DND-41 (cell line): ENCODE measurements at regions not wholly inside any gene's neighbourhood (a gene's known extent, or its start where the extent isn't known, plus 50 kb on each side); places are given as distances from the start of the nearest gene placed in this dataset.

Experiments used
- ATAC-seq: fragments of 200-7000 bp; cut with Tn5 transposase; 3 replicates; pipeline ENCODE4 v1.9.1; 2021; ENCODE audit warnings: low read depth; ENCODE audit not compliant: insufficient read depth
- DNase-seq: peaks from one replicate; pipeline ENCODE4 v3.0.0-alpha.2; 2020
- H2AFZ ChIP-seq: 2 replicates; pipeline ENCODE4 v1.6.0; 2012; ENCODE audit warnings: low read depth, low read length
- H3K27ac ChIP-seq: 2 replicates; pipeline ENCODE4 v1.5.1; 2012; ENCODE audit warnings: low read length, inconsistent platforms
- H3K27me3 ChIP-seq: fragments of 200-600 bp; sonication (generic); 2 replicates; pipeline ENCODE4 v1.6.0; 2012; ENCODE audit warnings: low read length, mild to moderate bottlenecking, inconsistent platforms; ENCODE audit not compliant: insufficient read depth, poor library complexity
- H3K36me3 ChIP-seq: 2 replicates; pipeline ENCODE4 v1.5.1; 2012; ENCODE audit warnings: low read length, inconsistent platforms; ENCODE audit not compliant: insufficient read depth
- H3K4me1 ChIP-seq: 2 replicates; pipeline ENCODE4 v1.5.1; 2012; ENCODE audit warnings: mild to moderate bottlenecking, low read length; ENCODE audit not compliant: insufficient read depth
- H3K4me2 ChIP-seq: 2 replicates; pipeline ENCODE4 v1.6.0; 2012; ENCODE audit warnings: mild to moderate bottlenecking, moderate library complexity, low read length, inconsistent platforms; ENCODE audit not compliant: insufficient read depth
- H3K4me3 ChIP-seq, 2 experiments: fragments of 200-600 bp in 1 of 2; shearing (Covaris generic) in 1 of 2; 2 replicates each; pipeline ENCODE4 v1.5.1; 2012 to 2016; ENCODE audit warnings: inconsistent platforms in 2 of 2, low read length in 2 of 2, mild to moderate bottlenecking in 2 of 2, low read depth in 1 of 2, moderate library complexity in 1 of 2
- H3K79me2 ChIP-seq: 2 replicates; pipeline ENCODE4 v1.6.0; 2012; ENCODE audit warnings: low read length, inconsistent platforms; ENCODE audit not compliant: insufficient read depth
- H3K9ac ChIP-seq: 2 replicates; pipeline ENCODE4 v1.6.0; 2012; ENCODE audit warnings: low read depth, mild to moderate bottlenecking, inconsistent platforms, low read length, moderate library complexity
- H3K9me3 ChIP-seq: 2 replicates; pipeline ENCODE4 v1.5.1; 2012; ENCODE audit warnings: low read length, moderate library complexity, mild to moderate bottlenecking, inconsistent platforms; ENCODE audit not compliant: insufficient read depth, severe bottlenecking
- H4K20me1 ChIP-seq: 2 replicates; pipeline ENCODE4 v1.6.0; 2012; ENCODE audit warnings: low read length; ENCODE audit not compliant: insufficient read depth
- EZH2 ChIP-seq: IDR thresholded peaks from 3 replicates; pipeline ENCODE4 v1.6.1; 2012; ENCODE audit warnings: borderline replicate concordance, low read depth, mild to moderate bottlenecking, moderate library complexity, low read length, inconsistent platforms; ENCODE audit not compliant: severe bottlenecking
- TF ChIP-seq, protein P1 (sequence below): IDR thresholded peaks from 2 replicates; pipeline ENCODE4 v1.5.1; 2012; ENCODE audit warnings: borderline replicate concordance, low read length, moderate library complexity, mild to moderate bottlenecking; ENCODE audit not compliant: poor library complexity, severe bottlenecking; ENCODE audit errors: extremely low read depth

DNA sequence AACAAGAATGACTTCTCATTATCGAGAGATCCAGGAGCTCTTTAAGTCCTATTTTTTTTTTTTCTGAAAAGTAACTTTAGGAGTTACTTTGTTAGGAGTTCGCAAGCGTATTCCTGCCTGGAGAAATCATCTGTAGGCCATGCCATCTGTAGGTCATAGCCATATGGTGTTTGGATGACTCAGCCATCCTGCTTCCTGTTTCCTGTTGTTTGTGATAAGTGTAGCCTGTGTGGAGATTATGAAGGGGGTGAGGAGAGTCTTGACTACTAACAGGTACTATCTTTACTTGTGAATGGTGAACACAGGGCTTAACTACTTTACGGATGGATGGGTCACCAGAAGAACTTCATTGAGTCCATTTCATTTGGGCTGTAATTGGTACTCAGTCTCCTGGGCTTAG is 327.2 kb downstream of the PTPRU start:
- Histone ChIP-seq H3K9ac (no peak overlapping the region), H3K27me3 (no peaks in the 10 kb centered on the region), H3K36me3 (no peaks in the 10 kb centered on the region), H3K79me2 (no peaks in the 10 kb centered on the region), H2AFZ (no peak overlapping the region), H3K9me3 (peaks cover 45% of the 10 kb centered on the region), H3K27ac (no peak overlapping the region), H3K4me1 (no peaks in the 10 kb centered on the region), H3K4me2 (no peak overlapping the region), H3K4me3 (no peak overlapping the region), H4K20me1 (no peaks in the 10 kb centered on the region)
- DNase-seq (no peak), ATAC-seq (no peak)
- TF ChIP-seq, protein P1, sequence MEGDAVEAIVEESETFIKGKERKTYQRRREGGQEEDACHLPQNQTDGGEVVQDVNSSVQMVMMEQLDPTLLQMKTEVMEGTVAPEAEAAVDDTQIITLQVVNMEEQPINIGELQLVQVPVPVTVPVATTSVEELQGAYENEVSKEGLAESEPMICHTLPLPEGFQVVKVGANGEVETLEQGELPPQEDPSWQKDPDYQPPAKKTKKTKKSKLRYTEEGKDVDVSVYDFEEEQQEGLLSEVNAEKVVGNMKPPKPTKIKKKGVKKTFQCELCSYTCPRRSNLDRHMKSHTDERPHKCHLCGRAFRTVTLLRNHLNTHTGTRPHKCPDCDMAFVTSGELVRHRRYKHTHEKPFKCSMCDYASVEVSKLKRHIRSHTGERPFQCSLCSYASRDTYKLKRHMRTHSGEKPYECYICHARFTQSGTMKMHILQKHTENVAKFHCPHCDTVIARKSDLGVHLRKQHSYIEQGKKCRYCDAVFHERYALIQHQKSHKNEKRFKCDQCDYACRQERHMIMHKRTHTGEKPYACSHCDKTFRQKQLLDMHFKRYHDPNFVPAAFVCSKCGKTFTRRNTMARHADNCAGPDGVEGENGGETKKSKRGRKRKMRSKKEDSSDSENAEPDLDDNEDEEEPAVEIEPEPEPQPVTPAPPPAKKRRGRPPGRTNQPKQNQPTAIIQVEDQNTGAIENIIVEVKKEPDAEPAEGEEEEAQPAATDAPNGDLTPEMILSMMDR, result no peak
- TF ChIP-seq EZH2, result no peak

DNA sequence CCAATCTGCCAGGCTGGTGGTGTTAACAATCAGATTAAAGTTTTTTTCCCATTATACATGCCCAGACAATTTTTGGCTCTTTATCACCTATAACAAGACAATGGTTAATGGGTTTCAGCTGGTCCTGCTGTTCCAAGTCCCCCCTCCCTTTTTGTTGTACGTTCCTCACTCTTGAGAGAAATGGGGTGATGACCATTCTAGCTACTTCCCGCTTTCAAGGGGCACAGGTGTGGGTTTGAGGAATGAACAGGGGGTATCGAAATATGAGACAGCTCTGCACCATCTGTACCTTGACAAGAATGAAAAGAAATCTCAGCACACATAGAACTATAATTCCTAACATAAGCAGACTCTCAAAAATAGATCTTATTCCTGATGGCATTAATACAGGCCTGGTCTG is 326.8 kb downstream of the PTPRU start:
- H3K9ac ChIP-seq, result no peak overlapping the region
- H3K9me3 ChIP-seq, result peaks cover 45% of the 10 kb centered on the region
- no peak for ATAC-seq

GRCh38 chr1:29559056-29559455 is 322.7 kb downstream of the PTPRU start:
- H3K4me3 ChIP-seq, result no peak overlapping the region
- no peak overlapping the region for H3K9ac ChIP-seq
- H3K9me3 ChIP-seq, result peaks cover 22% of the 10 kb centered on the region
- H3K4me1 ChIP-seq, result no peaks in the 10 kb centered on the region
- ATAC-seq (no peak), DNase-seq (no peak)
- H2AFZ ChIP-seq, result no peak overlapping the region
- no peaks in the 10 kb centered on the region for H3K79me2 ChIP-seq
- no peak for TF ChIP-seq EZH2
- TF ChIP-seq, protein P1, result no peak
- H3K36me3 ChIP-seq, result no peaks in the 10 kb centered on the region
- H3K27me3 ChIP-seq, result no peaks in the 10 kb centered on the region
- no peak overlapping the region for H3K27ac ChIP-seq
- no peak overlapping the region for H3K4me2 ChIP-seq
- H4K20me1 ChIP-seq, result no peaks in the 10 kb centered on the region

More for the DNA sequence above, 326.8 kb downstream of the PTPRU start:
- TF ChIP-seq, protein P1, result no peak
- TF ChIP-seq EZH2, result no peak
- H3K4me3 ChIP-seq, result no peak overlapping the region
- H3K79me2 ChIP-seq, result no peaks in the 10 kb centered on the region
- no peaks in the 10 kb centered on the region for H3K27me3 ChIP-seq
- DNase-seq, result no peak
- no peaks in the 10 kb centered on the region for H4K20me1 ChIP-seq
- H2AFZ ChIP-seq, result no peak overlapping the region
- no peaks in the 10 kb centered on the region for H3K4me1 ChIP-seq
- no peaks in the 10 kb centered on the region for H3K36me3 ChIP-seq
- H3K27ac ChIP-seq, result no peak overlapping the region
- H3K4me2 ChIP-seq, result no peak overlapping the region
